ENCODE measurements at regions not wholly inside any gene's neighbourhood (a gene's known extent, or its start where the extent isn't known, plus 50 kb on each side); places are given as distances from the start of the nearest gene placed in this dataset.

DNA sequence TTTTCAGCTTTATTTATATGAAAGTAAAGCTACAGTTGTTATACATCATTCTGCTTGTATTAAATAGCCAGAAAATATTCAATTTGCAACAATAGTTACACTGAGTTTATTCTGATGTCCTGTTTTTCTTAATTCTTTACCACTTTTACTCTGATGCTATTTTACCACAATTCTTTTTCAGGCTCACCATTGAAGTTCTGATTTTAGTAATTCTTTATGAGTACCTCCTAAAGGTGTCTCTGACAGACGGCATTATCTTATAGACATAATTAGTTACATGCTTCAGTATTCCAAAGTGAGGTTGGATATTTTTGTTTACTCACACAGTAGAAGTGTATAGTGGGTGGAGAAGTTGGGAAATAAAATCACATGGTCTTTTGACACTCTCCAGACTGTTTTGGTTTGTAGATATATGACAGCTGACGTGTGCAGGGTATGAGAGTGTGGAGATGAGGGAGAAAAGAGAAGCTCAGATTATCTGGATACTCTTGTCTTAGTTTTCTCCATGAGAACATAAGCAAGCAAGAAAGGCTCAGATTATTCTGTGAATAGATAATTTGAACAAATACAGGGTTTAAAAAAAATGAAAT, 97.4 kb downstream of the FBXO4 start:
- TF ChIP-seq EZH2phosphoT487 (IDR thresholded peaks at IDR 0.05) (no peak), EZH2 (IDR thresholded peaks at IDR 0.05) (no peak)
- TF ChIP-seq, protein P1, sequence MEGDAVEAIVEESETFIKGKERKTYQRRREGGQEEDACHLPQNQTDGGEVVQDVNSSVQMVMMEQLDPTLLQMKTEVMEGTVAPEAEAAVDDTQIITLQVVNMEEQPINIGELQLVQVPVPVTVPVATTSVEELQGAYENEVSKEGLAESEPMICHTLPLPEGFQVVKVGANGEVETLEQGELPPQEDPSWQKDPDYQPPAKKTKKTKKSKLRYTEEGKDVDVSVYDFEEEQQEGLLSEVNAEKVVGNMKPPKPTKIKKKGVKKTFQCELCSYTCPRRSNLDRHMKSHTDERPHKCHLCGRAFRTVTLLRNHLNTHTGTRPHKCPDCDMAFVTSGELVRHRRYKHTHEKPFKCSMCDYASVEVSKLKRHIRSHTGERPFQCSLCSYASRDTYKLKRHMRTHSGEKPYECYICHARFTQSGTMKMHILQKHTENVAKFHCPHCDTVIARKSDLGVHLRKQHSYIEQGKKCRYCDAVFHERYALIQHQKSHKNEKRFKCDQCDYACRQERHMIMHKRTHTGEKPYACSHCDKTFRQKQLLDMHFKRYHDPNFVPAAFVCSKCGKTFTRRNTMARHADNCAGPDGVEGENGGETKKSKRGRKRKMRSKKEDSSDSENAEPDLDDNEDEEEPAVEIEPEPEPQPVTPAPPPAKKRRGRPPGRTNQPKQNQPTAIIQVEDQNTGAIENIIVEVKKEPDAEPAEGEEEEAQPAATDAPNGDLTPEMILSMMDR (IDR thresholded peaks at IDR 0.05): no peak
